SK-N-SH (cell line): ENCODE measurements at regions not wholly inside any gene's neighbourhood (a gene's known extent, or its start where the extent isn't known, plus 50 kb on each side); places are given as distances from the start of the nearest gene placed in this dataset.

Experiments
- CTCF ChIA-PET: fragments of 300-600, 350-600 bp; formaldehyde crosslinking; extraction: SDS; loops from one replicate; lab custom pipeline; 2021; lab: Yijun Ruan, JAX
- POLR2A ChIA-PET: fragments of 350-600 bp; sonication (Branson Sonifier 250); formaldehyde crosslinking; extraction: SDS; loops from one replicate; lab custom pipeline; 2020; ENCODE audit warnings: antibody characterized with exemption, inconsistent platforms; lab: Yijun Ruan, JAX
- DNase-seq: peaks from one replicate; pipeline ENCODE4 v3.0.0; 2012
- H2AFZ ChIP-seq: fragments of 200-600 bp; sonication (generic); 2 replicates; pipeline ENCODE4 v1.8.1; 2016; ENCODE audit warnings: antibody characterized with exemption, mild to moderate bottlenecking, low read depth
- H3F3A ChIP-seq: fragments of 200-600 bp; sonication (generic); replicated peaks from 2 replicates; pipeline ENCODE3; 2016; ENCODE audit warnings: antibody characterized with exemption, mild to moderate bottlenecking; ENCODE audit not compliant: insufficient read depth
- H3K27ac ChIP-seq, 2 experiments: fragments of 200-500 bp in 1 of 2; fragments of 200-600 bp in 1 of 2; sonication (Bioruptor generic) in 1 of 2; sonication (generic), shearing (Covaris generic) in 1 of 2; 2 replicates each; pipeline versions ENCODE4 v1.5.1 to v1.6.1; 2014 to 2016; ENCODE audit warnings: low read depth in 2 of 2, inconsistent platforms in 1 of 2, low read length in 1 of 2, mild to moderate bottlenecking in 1 of 2, mixed read lengths in 1 of 2
- H3K27me3 ChIP-seq: fragments of 200-600 bp; sonication (generic), shearing (Covaris generic); 2 replicates; pipeline ENCODE4 v1.6.1; 2016; ENCODE audit warnings: mixed run types; ENCODE audit not compliant: insufficient read depth
- H3K36me3 ChIP-seq, 2 experiments: fragments of 200-500 bp in 1 of 2; fragments of 200-600 bp in 1 of 2; sonication (Bioruptor generic) in 1 of 2; sonication (generic) in 1 of 2; replicated peaks in 1 of 2; 2 replicates each; pipeline versions ENCODE3 to v1.5.1; 2014 to 2016; ENCODE audit warnings: low read length in 1 of 2, mild to moderate bottlenecking in 1 of 2; ENCODE audit not compliant: insufficient read depth in 2 of 2, control insufficient read depth in 1 of 2
- H3K4me1 ChIP-seq, 2 experiments: fragments of 200-500 bp in 1 of 2; fragments of 200-600 bp in 1 of 2; sonication (Bioruptor generic) in 1 of 2; sonication (generic), shearing (Covaris generic) in 1 of 2; 2 replicates each; pipeline versions ENCODE4 v1.5.1 to v1.6.1; 2014 to 2016; ENCODE audit warnings: low read depth in 1 of 2, low read length in 1 of 2, mixed run types in 1 of 2; ENCODE audit not compliant: insufficient read depth in 2 of 2, control insufficient read depth in 1 of 2
- H3K4me2 ChIP-seq: fragments of 200-600 bp; sonication (generic), shearing (Covaris generic); 2 replicates; pipeline ENCODE4 v1.6.1; 2017; ENCODE audit warnings: mixed run types
- H3K4me3 ChIP-seq, 2 experiments: fragments of 200-500 bp in 1 of 2; fragments of 200-600 bp in 1 of 2; sonication (Bioruptor generic) in 1 of 2; sonication (generic), shearing (Covaris generic) in 1 of 2; 2 replicates each; pipeline versions ENCODE4 v1.5.1 to v1.8.1; 2014 to 2016; ENCODE audit warnings: low read depth in 2 of 2, inconsistent platforms in 1 of 2, low read length in 1 of 2, mild to moderate bottlenecking in 1 of 2, mixed read lengths in 1 of 2, moderate library complexity in 1 of 2
- H3K79me2 ChIP-seq: fragments of 200-600 bp; sonication (generic); 2 replicates; pipeline ENCODE4 v1.8.1; 2017; ENCODE audit warnings: mild to moderate bottlenecking; ENCODE audit not compliant: insufficient read depth
- H3K9ac ChIP-seq: fragments of 200-600 bp; sonication (generic); 2 replicates; pipeline ENCODE4 v1.6.1; 2017; ENCODE audit warnings: mixed run types
- H3K9me2 ChIP-seq: fragments of 200-600 bp; sonication (generic); 2 replicates; pipeline ENCODE4 v1.6.1; 2017; ENCODE audit warnings: mixed run types
- H3K9me3 ChIP-seq: fragments of 200-600 bp; sonication (generic); 2 replicates; pipeline ENCODE4 v1.6.1; 2017; ENCODE audit warnings: mixed run types, mild to moderate bottlenecking, moderate library complexity
- H4K20me1 ChIP-seq: fragments of 200-600 bp; sonication (generic); 2 replicates; pipeline ENCODE4 v1.6.1; 2017; ENCODE audit warnings: mild to moderate bottlenecking, mixed run types; ENCODE audit not compliant: insufficient read depth
- CHD2 ChIP-seq: fragments of 150-350 bp; IDR thresholded peaks from 2 replicates; pipeline ENCODE4 v1.6.1; 2018; ENCODE audit warnings: low read length; ENCODE audit not compliant: partially characterized antibody
- EP300 ChIP-seq, 2 experiments: IDR thresholded peaks; 2 replicates each; pipeline versions ENCODE4 v1.4.0 to v1.6.1; 2012; ENCODE audit warnings: borderline replicate concordance in 1 of 2, low read depth in 1 of 2, low read length in 1 of 2
- EZH2phosphoT487 ChIP-seq: fragments of 200-600 bp; sonication (generic); IDR thresholded peaks from 2 replicates; pipeline ENCODE4 v1.6.1; 2017; ENCODE audit warnings: low read depth, mixed run types, mild to moderate bottlenecking, antibody characterized with exemption, moderate library complexity, borderline replicate concordance
- FOSL2 ChIP-seq: IDR thresholded peaks from 2 replicates; pipeline ENCODE4 v1.4.0; 2012; ENCODE audit warnings: low read depth, mild to moderate bottlenecking, moderate library complexity, borderline replicate concordance
- GATA2 ChIP-seq: sonication (generic); formaldehyde crosslinking; IDR thresholded peaks from 2 replicates; pipeline ENCODE4 v1.5.0; 2020; ENCODE audit warnings: mild to moderate bottlenecking, missing genetic modification reagents
- IRF3 ChIP-seq: fragments of 150-350 bp; IDR thresholded peaks from 2 replicates; pipeline ENCODE4 v1.6.1; 2016; ENCODE audit warnings: mild to moderate bottlenecking, low read depth, low read length
- JUND ChIP-seq: IDR thresholded peaks from 2 replicates; pipeline ENCODE4 v1.4.0; 2012
- MAX ChIP-seq: IDR thresholded peaks from 2 replicates; pipeline ENCODE4 v1.4.0; 2012; ENCODE audit warnings: low read depth
- NRF1 ChIP-seq: IDR thresholded peaks from 2 replicates; pipeline ENCODE4 v1.6.1; 2012; ENCODE audit warnings: low read depth, mild to moderate bottlenecking, low read length
- PBX3 ChIP-seq: IDR thresholded peaks from 2 replicates; pipeline ENCODE4; 2012
- RAD21 ChIP-seq: IDR thresholded peaks from 2 replicates; pipeline ENCODE4 v1.6.1; 2012; ENCODE audit warnings: mild to moderate bottlenecking, low read length
- RCOR1 ChIP-seq: fragments of 150-350 bp; IDR thresholded peaks from 2 replicates; pipeline ENCODE4 v1.6.1; 2017; ENCODE audit warnings: antibody characterized with exemption, low read length
- REST ChIP-seq: IDR thresholded peaks from 2 replicates; pipeline ENCODE4 v1.6.1; 2012; ENCODE audit warnings: mild to moderate bottlenecking, low read depth, low read length, moderate library complexity
- RFX5 ChIP-seq: IDR thresholded peaks from 2 replicates; pipeline ENCODE4 v1.6.1; 2012; ENCODE audit warnings: mild to moderate bottlenecking, improper control_type of control experiment, low read length
- TAF1 ChIP-seq: IDR thresholded peaks from 2 replicates; pipeline ENCODE4 v1.6.1; 2012; ENCODE audit warnings: low read depth, mild to moderate bottlenecking, low read length, moderate library complexity, borderline replicate concordance
- TCF12 ChIP-seq: IDR thresholded peaks from 2 replicates; pipeline ENCODE4 v1.4.0; 2012
- USF2 ChIP-seq: fragments of 150-350 bp; IDR thresholded peaks from 2 replicates; pipeline ENCODE4 v1.6.1; 2017; ENCODE audit warnings: antibody characterized with exemption, low read length, low read depth, borderline replicate concordance
- WGBS: methylation state at CpG from one replicate; pipeline ENCODE4 v1.1.6; 2017; ENCODE audit warnings: low lambda C conversion rate; 5-methylcytosine and 5-hydroxymethylcytosine counted together

- H3K27ac ChIP-seq, result no peak overlapping the region
Measured at GRCh38 chr9:134275375-134275774, 50.9 kb upstream of the RXRA start.

More at GRCh38 chr9:134275375-134275774, 50.9 kb upstream of the RXRA start:
- H3K4me1 ChIP-seq, result peaks cover 0 to 15% of the 10 kb centered on the region in 2 experiments; a peak in 1 of 4 replicates
- no peaks in the 10 kb centered on the region for H4K20me1 ChIP-seq
- ChIA-PET CTCF (interaction anchor here (0.8 kb wide), 1 partner anchor 43 kb away, joined by 3 read pairs; no protein-coding TSS in a partner anchor), POLR2A (no interaction called here)
- H3K27me3 ChIP-seq, result no peaks in the 10 kb centered on the region
- no peak overlapping the region for H3K9ac ChIP-seq
- whole genome bisulfite sequencing, result 65% methylated on average over 2 of the region's 9 CpGs
- H3K4me2 ChIP-seq, result no peak overlapping the region
- no peaks in the 10 kb centered on the region for H3F3A ChIP-seq
- no peaks in the 10 kb centered on the region for H3K36me3 ChIP-seq
- no peak overlapping the region for H3K4me3 ChIP-seq
- H2AFZ ChIP-seq, result no peak overlapping the region
- no peaks in the 10 kb centered on the region for H3K9me2 ChIP-seq
- no peaks in the 10 kb centered on the region for H3K9me3 ChIP-seq
- no peaks in the 10 kb centered on the region for H3K79me2 ChIP-seq
- peak; percentile 60 for DNase-seq
- TF ChIP-seq MAX (no peak), NRF1 (no peak), EP300 (IDR thresholded peaks at IDR 0.05; ENCODE audit: borderline replicate concordance in 1 of 2, low read depth in 1 of 2, low read length in 1 of 2) (no peak), GATA2 (CRISPR knock-in tag) (no peak), EZH2phosphoT487 (no peak), USF2 (no peak), REST (no peak), RAD21 (no peak), TAF1 (no peak), IRF3 (no peak), JUND (no peak), CHD2 (no peak), FOSL2 (no peak), TCF12 (no peak), RFX5 (no peak), RCOR1 (no peak), PBX3 (no peak)
